Type B pancreatic cell (in vitro differentiated cells): ENCODE measurements at regions not wholly inside any gene's neighbourhood (a gene's known extent, or its start where the extent isn't known, plus 50 kb on each side); places are given as distances from the start of the nearest gene placed in this dataset.
"Not testable (repeated sequence)": the region's sequence is repeated elsewhere in the genome, so short reads cannot be mapped to it uniquely, and the experiment has no call there.

Experiments used
- DNase-seq: peaks from one replicate; pipeline ENCODE4 v3.0.0; 2021; ENCODE audit warnings: mixed read lengths; ENCODE audit not compliant: unreplicated experiment; ENCODE audit errors: extremely low spot score
- H3K27ac Mint-ChIP-seq: 2 replicates; pipeline ENCODE4 v1.8.0; 2021; ENCODE audit warnings: mild to moderate bottlenecking, mixed read lengths
- H3K27me3 Mint-ChIP-seq: 2 replicates; pipeline ENCODE4 v1.8.0; 2021; ENCODE audit warnings: mixed read lengths
- H3K36me3 Mint-ChIP-seq: 2 replicates; pipeline ENCODE4 v1.8.0; 2021; ENCODE audit warnings: mixed read lengths
- H3K4me1 Mint-ChIP-seq: one replicate; pipeline ENCODE4 v1.8.0; 2021; ENCODE audit warnings: mixed read lengths; ENCODE audit not compliant: unreplicated experiment
- H3K4me3 Mint-ChIP-seq: 2 replicates; pipeline ENCODE4 v1.8.0; 2021; ENCODE audit warnings: mild to moderate bottlenecking, mixed read lengths
- H3K9me3 Mint-ChIP-seq: 2 replicates; pipeline ENCODE4 v1.8.0; 2021; ENCODE audit warnings: mixed read lengths

DNA sequence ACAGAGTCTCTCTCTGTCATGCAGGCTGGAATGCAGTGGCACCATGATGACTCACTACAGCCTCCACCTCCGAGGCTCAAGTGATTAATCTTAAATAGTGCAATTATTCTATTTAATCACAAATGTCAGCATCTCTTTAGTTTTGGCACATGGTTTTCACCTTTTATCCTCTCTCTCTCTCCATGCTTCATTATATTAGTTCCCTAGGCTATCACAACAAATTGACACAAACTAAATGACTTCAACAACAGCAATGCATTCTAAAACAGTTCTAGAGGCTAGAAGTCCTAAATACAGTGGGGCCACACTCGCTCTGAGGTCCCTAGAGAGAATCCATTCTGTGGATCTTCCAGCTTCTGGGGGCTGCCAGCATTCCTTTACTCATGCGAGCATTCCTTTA, 178.2 kb upstream of the ZNG1F start:
- DNase-seq, H3K27ac Mint-ChIP-seq, H3K27me3 Mint-ChIP-seq, H3K4me3 Mint-ChIP-seq, H3K4me1 Mint-ChIP-seq, H3K36me3 Mint-ChIP-seq, H3K9me3 Mint-ChIP-seq: not testable (repeated sequence)

DNA sequence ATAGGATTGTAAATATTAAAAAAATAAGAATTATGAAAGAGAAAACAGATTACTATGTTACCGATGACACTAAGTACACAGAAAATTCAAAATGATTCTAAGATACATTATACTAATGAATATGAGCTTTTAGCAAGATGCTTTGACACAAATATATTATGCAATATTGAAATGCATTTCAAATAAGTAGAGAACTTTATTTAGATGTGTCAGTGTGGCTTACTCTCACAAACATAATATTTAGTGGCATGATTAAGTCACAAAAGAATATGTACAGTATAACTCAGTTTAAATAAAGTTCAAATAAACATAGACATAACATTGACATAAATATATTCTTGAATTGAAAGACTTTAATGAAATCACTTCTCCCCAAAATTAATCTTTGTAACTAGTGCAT, 172.7 kb upstream of the ZNG1F start:
- not testable (repeated sequence) for H3K36me3 Mint-ChIP-seq, DNase-seq, H3K4me3 Mint-ChIP-seq, H3K27ac Mint-ChIP-seq, H3K4me1 Mint-ChIP-seq, H3K27me3 Mint-ChIP-seq, H3K9me3 Mint-ChIP-seq

DNA sequence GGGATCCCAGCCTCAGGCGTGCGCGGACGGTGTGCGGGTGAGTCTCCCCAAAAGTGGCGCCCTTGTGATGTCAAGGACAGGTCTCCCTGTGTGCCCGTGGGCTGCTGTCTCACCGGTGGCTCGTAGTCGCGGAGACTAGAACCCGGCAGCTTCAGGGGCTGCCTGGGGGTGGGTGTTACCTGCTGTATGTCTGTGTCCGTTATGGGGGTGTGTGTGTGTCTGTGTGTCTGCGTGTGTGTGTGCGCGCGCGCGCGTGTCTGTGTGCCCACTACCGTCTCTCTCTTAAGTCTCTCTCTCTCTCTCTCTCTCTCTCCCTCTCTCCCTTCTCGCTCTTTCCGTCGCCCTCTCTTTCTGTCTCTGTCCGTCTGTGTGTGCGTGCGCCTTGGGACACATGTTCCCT, 170.0 kb upstream of the ZNG1F start:
- H3K27me3 Mint-ChIP-seq, H3K36me3 Mint-ChIP-seq: not testable (repeated sequence)

DNA sequence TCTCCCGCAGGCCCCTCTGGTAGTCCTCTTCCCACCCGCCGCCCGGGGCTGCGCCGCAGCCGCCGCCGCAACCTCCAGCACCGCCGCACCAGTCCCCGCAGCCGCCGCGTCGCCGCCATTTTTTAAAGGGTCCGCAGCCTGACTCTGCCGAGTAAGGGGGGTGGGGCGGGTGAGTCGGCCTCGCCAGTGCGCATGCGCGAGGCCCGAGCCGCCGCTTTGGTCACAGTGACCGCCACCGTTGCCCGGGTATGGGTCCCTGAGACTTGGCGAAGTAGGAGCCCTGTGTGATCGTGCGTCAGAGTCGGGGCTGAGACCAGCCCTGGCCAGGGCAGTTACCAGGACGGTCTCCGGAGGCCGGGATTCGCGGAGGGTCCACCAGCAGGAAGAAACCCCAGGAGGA, 169.6 kb upstream of the ZNG1F start:
- peak overlapping the region; percentile 95 for H3K4me3 Mint-ChIP-seq
- not testable (repeated sequence) for H3K27ac Mint-ChIP-seq, H3K4me1 Mint-ChIP-seq, H3K27me3 Mint-ChIP-seq, H3K9me3 Mint-ChIP-seq, H3K36me3 Mint-ChIP-seq
- peak; percentile 86 for DNase-seq

More for the DNA sequence above, 170.0 kb upstream of the ZNG1F start:
- H3K9me3 Mint-ChIP-seq, DNase-seq, H3K4me1 Mint-ChIP-seq: not testable (repeated sequence)
- H3K4me3 Mint-ChIP-seq = peak overlapping the region; percentile 95
- peak overlapping the region; percentile 68 for H3K27ac Mint-ChIP-seq

DNA sequence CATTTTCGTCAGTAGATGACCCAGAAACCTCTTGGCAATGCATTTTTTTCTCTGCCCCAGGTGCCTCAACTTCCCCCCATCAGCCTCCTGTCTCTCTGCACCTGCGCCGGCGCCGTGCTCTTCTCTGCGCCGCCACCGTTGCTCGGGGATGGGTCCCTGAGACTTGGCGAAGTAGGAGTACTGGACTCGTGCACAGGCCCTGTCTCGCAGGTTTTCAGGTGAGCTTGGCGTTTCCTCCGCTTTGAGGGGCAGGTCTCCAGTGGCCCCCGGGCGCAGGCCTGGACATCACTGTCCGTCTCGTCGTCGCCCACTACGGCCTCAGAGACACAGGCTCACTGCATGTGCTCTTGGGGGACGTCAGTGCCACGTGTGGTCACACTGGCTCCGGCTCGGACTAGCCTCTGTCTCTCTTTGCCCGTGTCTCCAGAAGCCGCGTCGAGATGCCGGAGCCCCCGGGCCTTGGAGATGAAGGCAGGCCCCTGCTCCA, 168.8 kb upstream of the ZNG1F start:
- H3K27ac Mint-ChIP-seq, H3K9me3 Mint-ChIP-seq, DNase-seq, H3K36me3 Mint-ChIP-seq, H3K4me1 Mint-ChIP-seq, H3K27me3 Mint-ChIP-seq: not testable (repeated sequence)
- peak overlapping the region; percentile 95 for H3K4me3 Mint-ChIP-seq

DNA sequence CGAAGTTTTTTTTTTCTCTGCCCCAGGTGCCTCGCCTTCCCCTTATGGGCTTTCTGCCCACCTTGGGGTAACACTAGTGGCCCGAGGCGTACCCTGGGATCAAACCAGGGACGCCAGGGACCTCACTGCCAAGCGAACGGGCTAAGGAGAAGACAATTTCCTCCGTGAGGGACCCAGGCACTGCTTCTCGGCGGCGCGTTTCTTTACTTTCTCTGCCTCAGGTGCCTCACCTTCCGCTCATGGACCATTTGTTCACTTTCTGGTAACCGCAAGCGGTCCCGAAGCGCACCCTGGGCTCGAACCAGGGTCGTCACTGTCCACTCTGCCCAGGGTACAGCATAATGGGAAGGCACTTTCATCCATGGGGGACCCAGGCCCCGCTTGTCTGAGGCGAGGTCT, 168.2 kb upstream of the ZNG1F start:
- H3K9me3 Mint-ChIP-seq, H3K36me3 Mint-ChIP-seq, H3K4me3 Mint-ChIP-seq, DNase-seq, H3K27ac Mint-ChIP-seq, H3K27me3 Mint-ChIP-seq, H3K4me1 Mint-ChIP-seq: not testable (repeated sequence)

DNA sequence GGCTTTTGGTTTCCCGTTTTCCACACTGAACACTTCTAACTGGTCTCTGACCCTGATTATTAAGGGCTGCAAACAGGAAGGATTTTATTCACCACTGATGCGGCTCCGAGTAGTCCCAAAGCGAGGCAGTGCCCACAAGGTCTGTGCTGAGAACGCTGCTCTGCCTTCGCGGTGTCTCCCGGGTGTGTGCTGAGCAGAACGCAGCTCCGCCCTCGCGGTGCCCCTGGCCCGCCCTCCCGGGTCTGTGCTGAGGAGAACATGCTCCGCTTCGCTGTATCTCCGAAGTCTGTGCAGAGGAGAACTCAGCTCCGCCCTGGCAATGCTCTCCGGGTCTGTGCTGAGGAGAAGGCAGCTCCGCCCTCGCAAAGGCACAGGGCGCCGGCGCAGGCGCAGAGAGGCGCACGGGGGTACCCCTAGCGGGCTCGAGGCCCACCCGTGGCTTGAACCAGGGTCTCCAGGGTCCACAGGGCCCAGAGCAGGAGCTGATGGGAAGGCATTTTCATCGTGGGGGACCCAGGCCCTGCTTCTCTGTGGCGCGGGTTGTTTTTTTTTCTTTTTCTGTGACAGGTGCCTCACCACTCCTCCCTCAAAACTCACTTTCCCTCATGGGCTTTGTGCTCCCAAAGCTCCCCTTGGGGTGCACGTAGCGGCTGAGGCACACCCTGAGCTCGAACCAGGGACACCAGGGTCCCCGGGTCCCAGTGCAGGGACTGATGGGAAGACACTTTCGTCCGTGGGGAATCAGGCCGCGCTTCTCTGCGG, 167.7 kb upstream of the ZNG1F start:
- not testable (repeated sequence) for H3K27ac Mint-ChIP-seq, H3K36me3 Mint-ChIP-seq, H3K4me1 Mint-ChIP-seq, H3K27me3 Mint-ChIP-seq, H3K4me3 Mint-ChIP-seq, DNase-seq, H3K9me3 Mint-ChIP-seq

DNA sequence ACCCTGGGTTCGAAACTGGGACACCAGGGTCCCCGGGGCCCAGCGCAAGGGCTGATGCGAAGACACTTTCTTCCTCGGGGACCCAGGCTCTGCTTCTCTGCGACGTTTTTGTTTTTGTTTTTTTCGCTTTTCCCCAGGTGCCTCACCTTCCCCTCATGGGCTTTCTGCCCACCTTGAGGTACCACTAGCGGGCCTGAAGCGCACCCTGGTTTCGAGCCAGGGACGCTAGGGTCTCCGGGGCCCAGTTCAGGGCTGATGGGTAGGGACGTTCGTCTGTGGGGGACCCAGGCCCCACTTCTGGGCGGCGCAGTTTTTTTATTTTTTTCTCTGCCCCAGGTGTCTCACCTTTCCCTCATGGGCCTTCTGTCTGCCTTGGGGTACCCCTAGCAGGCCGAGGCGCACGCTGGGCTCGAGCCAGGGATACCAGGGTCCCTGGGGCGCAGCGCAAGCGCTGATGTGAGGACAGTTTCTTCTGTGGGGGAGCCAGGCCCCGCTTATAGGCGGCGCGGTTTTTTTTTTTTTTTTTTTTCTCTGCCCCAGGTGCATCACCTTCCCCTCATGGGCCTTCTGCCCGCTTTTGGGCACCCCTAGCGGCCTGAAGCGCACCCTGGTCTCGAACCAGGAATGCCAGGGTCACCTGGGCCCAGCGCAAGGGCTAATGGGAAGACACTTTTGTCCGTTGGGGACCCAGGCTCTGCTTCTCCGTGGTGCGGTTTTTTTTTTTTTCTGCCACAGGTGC, 166.8 kb upstream of the ZNG1F start:
- not testable (repeated sequence) for H3K27me3 Mint-ChIP-seq, H3K4me3 Mint-ChIP-seq, H3K9me3 Mint-ChIP-seq, H3K36me3 Mint-ChIP-seq, DNase-seq, H3K4me1 Mint-ChIP-seq, H3K27ac Mint-ChIP-seq

DNA sequence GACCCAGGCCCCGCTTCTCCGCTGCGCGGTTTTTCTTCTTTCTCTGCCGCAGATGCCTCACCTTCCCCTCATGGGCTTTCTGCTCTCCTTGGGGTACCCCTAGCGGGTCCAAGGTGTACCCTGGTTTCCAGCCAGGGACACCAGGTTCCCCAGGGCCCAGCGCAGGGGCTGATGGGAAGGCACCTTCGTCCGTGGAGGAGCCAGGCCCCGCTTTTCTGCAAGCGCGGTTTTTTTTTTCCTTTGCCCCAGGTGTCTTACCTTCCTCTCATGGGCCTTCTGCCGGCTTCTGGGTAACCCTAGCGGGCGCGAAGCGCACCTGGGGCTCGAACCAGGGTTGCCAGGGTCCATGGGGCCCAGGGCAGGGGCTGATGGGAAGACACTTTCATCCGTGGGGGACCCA, 165.9 kb upstream of the ZNG1F start:
- H3K36me3 Mint-ChIP-seq, H3K4me3 Mint-ChIP-seq, DNase-seq, H3K27me3 Mint-ChIP-seq, H3K27ac Mint-ChIP-seq, H3K4me1 Mint-ChIP-seq, H3K9me3 Mint-ChIP-seq: not testable (repeated sequence)

DNA sequence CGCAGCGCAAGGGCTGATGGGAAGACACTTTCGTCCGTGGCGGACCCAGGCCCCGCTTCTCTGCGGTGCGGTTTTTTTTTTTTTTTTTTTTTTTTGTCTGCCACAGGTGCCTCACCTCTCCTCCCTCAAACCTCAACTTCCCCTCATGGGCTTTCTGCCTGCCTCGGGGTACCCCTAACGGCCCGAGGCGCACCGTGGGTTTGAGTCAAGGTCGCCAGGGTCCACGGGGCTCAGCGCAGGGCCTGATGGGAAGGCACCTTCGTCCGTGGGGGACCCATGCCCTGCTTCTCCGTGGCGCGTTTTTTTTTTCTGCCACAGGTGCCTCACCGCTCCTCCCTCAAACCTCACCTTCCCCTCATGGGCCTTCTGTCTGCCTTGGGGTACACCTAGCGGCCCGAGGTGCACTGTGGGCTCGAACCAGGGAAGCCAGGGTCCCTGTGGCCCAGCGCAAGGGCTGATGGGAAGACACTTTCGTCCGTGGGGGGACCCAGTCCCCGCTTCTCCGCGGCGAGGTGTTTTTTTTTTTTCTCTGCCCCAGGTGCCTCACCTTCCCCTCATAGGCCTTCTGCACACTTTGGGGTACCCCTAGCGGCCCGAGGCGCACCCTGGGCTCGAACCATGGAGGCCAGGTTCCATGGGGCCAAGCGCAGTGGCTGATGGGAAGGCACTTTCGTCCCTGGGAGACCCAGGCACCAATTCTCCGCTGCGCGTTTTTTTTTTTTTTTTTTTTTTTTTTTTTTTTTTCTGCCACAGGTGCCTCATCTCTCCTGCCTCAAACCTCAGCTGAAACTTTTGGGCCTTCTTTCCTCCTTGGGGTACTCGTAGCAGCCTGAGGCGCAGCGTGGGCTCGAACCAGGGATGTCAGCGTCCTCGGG, 165.2 kb upstream of the ZNG1F start:
- not testable (repeated sequence) for H3K9me3 Mint-ChIP-seq, H3K27ac Mint-ChIP-seq, DNase-seq, H3K4me1 Mint-ChIP-seq, H3K36me3 Mint-ChIP-seq, H3K27me3 Mint-ChIP-seq, H3K4me3 Mint-ChIP-seq

DNA sequence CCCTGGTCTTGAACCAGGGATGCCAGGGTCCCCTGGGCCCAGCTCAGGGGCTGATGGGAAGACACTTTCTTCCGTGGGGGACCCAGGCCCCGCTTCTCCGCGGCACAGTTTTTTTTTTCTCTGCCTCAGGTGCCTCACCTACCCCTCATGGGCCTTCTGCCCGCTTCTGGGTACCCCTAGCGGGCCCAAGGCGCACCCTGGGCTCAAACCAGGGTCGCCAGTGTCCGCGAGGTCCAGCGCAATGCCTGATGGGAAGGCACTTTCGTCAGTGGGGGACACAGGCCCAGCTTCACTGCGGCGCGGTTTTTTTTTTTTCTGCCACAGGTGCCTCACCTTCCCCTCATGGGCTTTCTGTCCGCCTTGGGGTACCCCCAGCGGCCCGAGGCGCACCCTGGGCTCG, 163.9 kb upstream of the ZNG1F start:
- H3K9me3 Mint-ChIP-seq, H3K27ac Mint-ChIP-seq, H3K4me3 Mint-ChIP-seq, H3K27me3 Mint-ChIP-seq, H3K36me3 Mint-ChIP-seq, H3K4me1 Mint-ChIP-seq, DNase-seq: not testable (repeated sequence)

DNA sequence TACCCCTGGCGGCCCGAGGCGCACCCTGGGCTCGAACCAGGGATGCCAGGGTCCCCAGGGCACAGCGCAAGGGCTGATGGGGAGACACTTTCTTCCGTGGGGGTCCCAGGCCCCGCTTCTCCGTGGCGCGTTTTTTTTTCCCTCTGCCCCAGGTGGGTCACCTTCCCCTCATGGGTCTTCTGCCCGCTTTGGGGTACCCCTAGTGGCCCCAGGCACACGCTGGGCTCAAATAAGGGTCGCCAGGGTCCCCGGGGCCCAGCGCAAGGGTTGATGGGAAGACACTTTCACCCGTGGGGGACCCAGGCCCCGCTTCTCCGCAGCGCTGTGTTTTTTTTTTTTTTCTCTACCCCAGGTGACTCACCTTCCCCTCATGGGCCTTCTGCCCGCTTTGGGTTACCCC, 163.3 kb upstream of the ZNG1F start:
- H3K4me3 Mint-ChIP-seq, DNase-seq, H3K4me1 Mint-ChIP-seq, H3K9me3 Mint-ChIP-seq, H3K36me3 Mint-ChIP-seq, H3K27me3 Mint-ChIP-seq, H3K27ac Mint-ChIP-seq: not testable (repeated sequence)

DNA sequence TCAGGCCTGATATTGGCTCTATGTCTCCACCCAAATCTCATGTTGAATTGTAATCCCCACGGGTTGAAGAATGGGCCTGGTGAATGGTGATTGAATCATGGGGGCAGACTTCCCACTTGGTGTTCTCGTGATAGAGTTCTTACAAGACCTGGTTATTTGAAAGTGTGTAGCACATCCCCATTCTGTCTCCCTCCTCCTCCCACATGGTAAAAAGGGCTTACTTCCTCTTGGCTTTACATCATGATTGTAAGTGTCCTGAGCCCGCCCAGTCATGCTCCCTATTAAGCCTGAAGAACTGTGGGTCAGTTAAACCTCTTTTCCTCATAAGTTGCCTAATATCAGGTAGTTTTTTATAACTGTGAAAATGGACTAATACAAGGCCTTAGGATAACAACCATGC, 158.8 kb upstream of the ZNG1F start:
- H3K36me3 Mint-ChIP-seq, H3K27me3 Mint-ChIP-seq, H3K27ac Mint-ChIP-seq, H3K9me3 Mint-ChIP-seq, H3K4me3 Mint-ChIP-seq, DNase-seq, H3K4me1 Mint-ChIP-seq: not testable (repeated sequence)

DNA sequence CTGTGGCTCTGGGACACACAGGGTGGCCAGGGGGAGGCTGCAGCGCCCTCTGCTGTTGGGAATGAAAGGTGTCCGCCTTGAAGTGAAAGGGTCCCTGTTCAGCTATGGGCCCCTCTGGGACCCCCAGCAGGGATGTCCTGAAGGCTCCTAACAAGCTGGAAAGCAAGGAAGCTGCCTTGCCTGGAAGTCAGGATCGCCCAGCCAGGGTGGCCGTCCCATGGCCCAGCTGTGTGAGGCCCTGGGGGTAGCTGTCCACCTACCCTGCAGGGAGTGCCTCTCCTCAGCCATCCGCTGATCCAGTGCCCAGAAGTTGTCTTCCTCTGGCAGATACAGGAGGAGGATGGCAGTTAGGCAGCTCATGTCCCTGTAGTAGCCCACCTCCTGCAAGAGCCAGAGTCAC, 143.4 kb upstream of the ZNG1F start:
- H3K4me3 Mint-ChIP-seq, H3K4me1 Mint-ChIP-seq, H3K27me3 Mint-ChIP-seq, H3K36me3 Mint-ChIP-seq, H3K9me3 Mint-ChIP-seq, H3K27ac Mint-ChIP-seq, DNase-seq: not testable (repeated sequence)
